Smooth muscle cell (in vitro differentiated cells): ENCODE measurements at regions not wholly inside any gene's neighbourhood (a gene's known extent, or its start where the extent isn't known, plus 50 kb on each side); places are given as distances from the start of the nearest gene placed in this dataset.

Experiments
- DNase-seq: peaks from one replicate; lab custom pipeline; 2025; ENCODE audit not compliant: unreplicated experiment; lab: John Stamatoyannopoulos, UW
- H2AFZ ChIP-seq: fragments of 200-600 bp; sonication (generic); 2 replicates; pipeline ENCODE4 v1.6.0; 2016; ENCODE audit warnings: antibody characterized with exemption, low read depth, mild to moderate bottlenecking
- H3F3A ChIP-seq: fragments of 200-600 bp; sonication (generic); 2 replicates; pipeline ENCODE4 v1.6.0; 2017; ENCODE audit warnings: antibody characterized with exemption, low read depth
- H3K27ac ChIP-seq: fragments of 200-600 bp; sonication (generic); 2 replicates; pipeline ENCODE4 v1.5.1; 2016; ENCODE audit warnings: low read depth, mild to moderate bottlenecking
- H3K27me3 ChIP-seq: fragments of 200-600 bp; sonication (generic); 2 replicates; pipeline ENCODE4 v1.6.1; 2016; ENCODE audit warnings: low read depth, mild to moderate bottlenecking
- H3K36me3 ChIP-seq: fragments of 200-600 bp; sonication (generic); 2 replicates; pipeline ENCODE4 v1.5.1; 2016; ENCODE audit warnings: low read depth
- H3K4me1 ChIP-seq: fragments of 200-600 bp; sonication (generic); 2 replicates; pipeline ENCODE4 v1.5.1; 2016; ENCODE audit warnings: low read depth
- H3K4me2 ChIP-seq: fragments of 200-600 bp; sonication (generic); 2 replicates; pipeline ENCODE4 v1.6.0; 2016; ENCODE audit warnings: mild to moderate bottlenecking
- H3K4me3 ChIP-seq: fragments of 200-600 bp; sonication (generic); 2 replicates; pipeline ENCODE4 v1.5.1; 2016; ENCODE audit warnings: mild to moderate bottlenecking
- H3K79me2 ChIP-seq: fragments of 200-600 bp; sonication (generic); 2 replicates; pipeline ENCODE4 v1.6.0; 2016; ENCODE audit warnings: low read depth, mild to moderate bottlenecking
- H3K9ac ChIP-seq: fragments of 200-600 bp; sonication (generic); 2 replicates; pipeline ENCODE4 v1.6.0; 2016; ENCODE audit warnings: low read depth
- H3K9me3 ChIP-seq: fragments of 200-600 bp; sonication (generic); replicated peaks from 2 replicates; pipeline ENCODE4 v1.5.1; 2016; ENCODE audit warnings: low read depth
- H4K20me1 ChIP-seq: fragments of 200-600 bp; sonication (generic); 2 replicates; pipeline ENCODE4 v1.6.0; 2016; ENCODE audit warnings: low read depth
- CTCF ChIP-seq: fragments of 200-600 bp; sonication (generic); IDR thresholded peaks from 2 replicates; pipeline ENCODE4 v1.5.1; 2017; ENCODE audit warnings: borderline replicate concordance, mild to moderate bottlenecking, antibody characterized with exemption; ENCODE audit not compliant: insufficient read depth, poor library complexity, severe bottlenecking
- WGBS: methylation state at CpG from one replicate; pipeline ENCODE4 v1.1.7; 2016; ENCODE audit warnings: low lambda C conversion rate; 5-methylcytosine and 5-hydroxymethylcytosine counted together

- H3K4me3 ChIP-seq, result no peak overlapping the region
- H3K79me2 ChIP-seq, result no peaks in the 10 kb centered on the region
- H3F3A ChIP-seq, result no peaks in the 10 kb centered on the region
- no peak overlapping the region for H3K27ac ChIP-seq
- no peaks in the 10 kb centered on the region for H3K27me3 ChIP-seq
- 75% methylated on average over 7 of the region's 7 CpGs for WGBS
- H2AFZ ChIP-seq, result no peak overlapping the region
- no peak overlapping the region for H3K4me2 ChIP-seq
- no peaks in the 10 kb centered on the region for H3K9me3 ChIP-seq
- H3K4me1 ChIP-seq, result no peaks in the 10 kb centered on the region
- H3K9ac ChIP-seq, result no peak overlapping the region
- H4K20me1 ChIP-seq, result no peaks in the 10 kb centered on the region
- no peak for DNase-seq
- no peak for TF ChIP-seq CTCF
- no peaks in the 10 kb centered on the region for H3K36me3 ChIP-seq
Observed at GRCh38 chr2:236940916-236941520, 144.7 kb upstream of the COPS8 start.

GRCh38 chr2:236941551-236941950 is 144.1 kb upstream of the COPS8 start:
- Histone ChIP-seq H3K4me1 (no peaks in the 10 kb centered on the region), H3K9me3 (no peaks in the 10 kb centered on the region), H3K27me3 (no peaks in the 10 kb centered on the region), H3K9ac (no peak overlapping the region), H4K20me1 (no peaks in the 10 kb centered on the region), H3K79me2 (no peaks in the 10 kb centered on the region), H2AFZ (no peak overlapping the region), H3K4me3 (no peak overlapping the region), H3K27ac (no peak overlapping the region), H3K36me3 (no peaks in the 10 kb centered on the region), H3K4me2 (no peak overlapping the region), H3F3A (no peaks in the 10 kb centered on the region)
- no peak for TF ChIP-seq CTCF
- 88% methylated on average over 4 of the region's 4 CpGs for WGBS
- no peak for DNase-seq

GRCh38 chr2:236942554-236942953 is 143.1 kb upstream of the COPS8 start:
- no peak overlapping the region for H3K4me2 ChIP-seq
- H3K4me3 ChIP-seq, result no peak overlapping the region
- H4K20me1 ChIP-seq, result no peaks in the 10 kb centered on the region
- no peaks in the 10 kb centered on the region for H3K36me3 ChIP-seq
- no peaks in the 10 kb centered on the region for H3K27me3 ChIP-seq
- H3F3A ChIP-seq, result no peaks in the 10 kb centered on the region
- no peak overlapping the region for H2AFZ ChIP-seq
- 68% methylated on average over 4 of the region's 4 CpGs for WGBS
- H3K4me1 ChIP-seq, result no peaks in the 10 kb centered on the region
- H3K9me3 ChIP-seq, result no peaks in the 10 kb centered on the region
- DNase-seq, result no peak
- H3K9ac ChIP-seq, result no peak overlapping the region
- H3K79me2 ChIP-seq, result no peaks in the 10 kb centered on the region
- no peak for TF ChIP-seq CTCF
- no peak overlapping the region for H3K27ac ChIP-seq

- H3K36me3 ChIP-seq, result no peaks in the 10 kb centered on the region
- H4K20me1 ChIP-seq, result no peaks in the 10 kb centered on the region
- no peaks in the 10 kb centered on the region for H3K79me2 ChIP-seq
- no peak overlapping the region for H2AFZ ChIP-seq
- no peak overlapping the region for H3K27ac ChIP-seq
- H3K4me2 ChIP-seq, result no peak overlapping the region
- no peaks in the 10 kb centered on the region for H3K9me3 ChIP-seq
- no peaks in the 10 kb centered on the region for H3K4me1 ChIP-seq
- TF ChIP-seq CTCF, result no peak
- DNase-seq, result no peak
- no peak overlapping the region for H3K4me3 ChIP-seq
- H3K9ac ChIP-seq, result no peak overlapping the region
- 80% methylated on average over 6 of the region's 6 CpGs for WGBS
- H3F3A ChIP-seq, result no peaks in the 10 kb centered on the region
- no peaks in the 10 kb centered on the region for H3K27me3 ChIP-seq
Observed at GRCh38 chr2:236943068-236943467, 142.6 kb upstream of the COPS8 start.
